ENCODE measurements at regions not wholly inside any gene's neighbourhood (a gene's known extent, or its start where the extent isn't known, plus 50 kb on each side); places are given as distances from the start of the nearest gene placed in this dataset.

DNA sequence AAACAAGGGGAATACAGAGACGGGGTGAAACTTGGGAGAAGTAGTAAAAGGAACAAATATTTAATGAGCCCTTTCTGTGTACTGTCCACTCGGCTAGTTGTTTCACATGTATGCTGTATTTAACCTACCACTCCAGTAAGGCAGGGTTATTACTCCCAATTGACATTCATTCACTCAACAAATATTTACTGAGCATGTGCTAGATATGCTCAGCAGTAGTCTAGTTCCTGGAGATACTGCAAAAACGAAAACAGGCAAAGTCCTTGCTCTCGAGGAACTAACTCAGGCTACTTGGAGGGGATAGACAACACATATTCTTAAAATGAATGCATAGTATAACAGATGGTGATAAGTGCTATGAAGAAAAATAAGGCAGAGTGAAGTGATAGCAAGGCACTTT lies 207.3 kb downstream of the SS18 start:
- no peaks in the 10 kb centered on the region for H3K9me3 ChIP-seq (ENCODE audit: low read depth, low read length, poor library complexity, severe bottlenecking)
- no peaks in the 10 kb centered on the region for H3K36me3 ChIP-seq (ENCODE audit: insufficient read depth, low read length, poor library complexity, severe bottlenecking)
- H3K4me3 ChIP-seq (ENCODE audit: low read depth, low read length, poor library complexity, severe bottlenecking), result no peak overlapping the region
- BruUV-seq (replicated peaks), result no TSS peak
- no peaks in the 10 kb centered on the region for H3K27me3 ChIP-seq (replicated peaks; ENCODE audit: insufficient read depth, low read depth, low read length, poor library complexity)
- CTCF ChIA-PET, result no interaction called here
- no peak for DNase-seq (ENCODE audit: low spot score)
- H3K27ac ChIP-seq (ENCODE audit: low read depth, low read length, poor library complexity, severe bottlenecking), result no peak overlapping the region
- intact Hi-C loops (cut with micrococcal nuclease; ENCODE audit: unreplicated experiment), result no loop called here
- POLR2A ChIA-PET (ENCODE audit: low non-redundant PET), result no interaction called here
- no peak for TF ChIP-seq EZH2 (IDR thresholded peaks at IDR 0.05; ENCODE audit: borderline replicate concordance, low read depth, low read length, poor library complexity, severe bottlenecking)
- TF ChIP-seq, protein P1, sequence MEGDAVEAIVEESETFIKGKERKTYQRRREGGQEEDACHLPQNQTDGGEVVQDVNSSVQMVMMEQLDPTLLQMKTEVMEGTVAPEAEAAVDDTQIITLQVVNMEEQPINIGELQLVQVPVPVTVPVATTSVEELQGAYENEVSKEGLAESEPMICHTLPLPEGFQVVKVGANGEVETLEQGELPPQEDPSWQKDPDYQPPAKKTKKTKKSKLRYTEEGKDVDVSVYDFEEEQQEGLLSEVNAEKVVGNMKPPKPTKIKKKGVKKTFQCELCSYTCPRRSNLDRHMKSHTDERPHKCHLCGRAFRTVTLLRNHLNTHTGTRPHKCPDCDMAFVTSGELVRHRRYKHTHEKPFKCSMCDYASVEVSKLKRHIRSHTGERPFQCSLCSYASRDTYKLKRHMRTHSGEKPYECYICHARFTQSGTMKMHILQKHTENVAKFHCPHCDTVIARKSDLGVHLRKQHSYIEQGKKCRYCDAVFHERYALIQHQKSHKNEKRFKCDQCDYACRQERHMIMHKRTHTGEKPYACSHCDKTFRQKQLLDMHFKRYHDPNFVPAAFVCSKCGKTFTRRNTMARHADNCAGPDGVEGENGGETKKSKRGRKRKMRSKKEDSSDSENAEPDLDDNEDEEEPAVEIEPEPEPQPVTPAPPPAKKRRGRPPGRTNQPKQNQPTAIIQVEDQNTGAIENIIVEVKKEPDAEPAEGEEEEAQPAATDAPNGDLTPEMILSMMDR (conservative IDR thresholded peaks at IDR 0.05; ENCODE audit: low read depth, low read length), result no peak
- no peaks in the 10 kb centered on the region for H3K4me1 ChIP-seq (ENCODE audit: insufficient read depth, low read length, poor library complexity, severe bottlenecking)

DNA sequence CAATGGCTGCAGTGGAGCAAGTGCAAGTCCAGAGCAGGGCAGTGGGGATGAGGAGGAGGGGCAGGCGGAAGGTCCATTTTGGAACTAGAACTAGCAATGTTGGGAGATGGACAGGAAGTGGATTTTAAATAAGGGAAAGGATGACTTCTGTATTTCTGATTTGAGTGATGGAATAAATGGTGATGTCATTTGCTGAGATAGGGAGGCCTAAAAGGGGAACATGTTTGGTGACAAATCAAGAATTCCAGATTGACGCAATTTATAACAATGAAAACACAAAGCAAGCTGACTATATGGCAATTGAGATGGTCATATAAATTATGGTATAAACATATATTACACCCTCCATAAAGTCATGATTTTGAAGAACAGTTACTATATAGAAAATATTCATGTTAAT lies 209.3 kb downstream of the SS18 start:
- no peaks in the 10 kb centered on the region for H3K27me3 ChIP-seq (replicated peaks; ENCODE audit: insufficient read depth, low read depth, low read length, poor library complexity)
- intact Hi-C loops (cut with micrococcal nuclease; ENCODE audit: unreplicated experiment), result no loop called here
- no peak overlapping the region for H3K4me3 ChIP-seq (ENCODE audit: low read depth, low read length, poor library complexity, severe bottlenecking)
- CTCF ChIA-PET, result no interaction called here
- no peaks in the 10 kb centered on the region for H3K36me3 ChIP-seq (ENCODE audit: insufficient read depth, low read length, poor library complexity, severe bottlenecking)
- no peaks in the 10 kb centered on the region for H3K4me1 ChIP-seq (ENCODE audit: insufficient read depth, low read length, poor library complexity, severe bottlenecking)
- TF ChIP-seq, protein P1 (conservative IDR thresholded peaks at IDR 0.05; ENCODE audit: low read depth, low read length), result no peak
- no peak for TF ChIP-seq EZH2 (IDR thresholded peaks at IDR 0.05; ENCODE audit: borderline replicate concordance, low read depth, low read length, poor library complexity, severe bottlenecking)
- H3K9me3 ChIP-seq (ENCODE audit: low read depth, low read length, poor library complexity, severe bottlenecking), result no peaks in the 10 kb centered on the region
- no TSS peak for BruUV-seq (replicated peaks)
- no peak overlapping the region for H3K27ac ChIP-seq (ENCODE audit: low read depth, low read length, poor library complexity, severe bottlenecking)
- POLR2A ChIA-PET (ENCODE audit: low non-redundant PET), result no interaction called here
- no peak for DNase-seq (ENCODE audit: low spot score)

DNA sequence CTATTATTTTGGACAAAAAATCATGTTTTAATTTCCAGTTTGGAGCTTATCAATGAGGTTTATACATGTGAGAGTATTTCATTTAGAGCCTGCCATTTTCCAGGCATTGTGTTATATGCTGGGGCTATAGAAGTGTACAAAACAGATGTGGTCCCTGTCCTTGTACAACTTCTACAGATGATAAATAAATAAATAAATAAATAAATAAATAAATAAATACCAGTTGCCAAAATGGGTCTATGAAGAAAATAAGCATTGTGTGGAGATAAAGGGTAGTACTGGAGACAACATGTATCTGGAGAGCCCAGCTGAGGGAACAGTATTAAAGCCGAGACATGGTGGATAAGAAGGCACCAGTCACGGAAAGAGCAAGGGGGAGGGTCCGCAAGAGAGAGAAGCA lies 210.0 kb downstream of the SS18 start:
- TF ChIP-seq, protein P1 (conservative IDR thresholded peaks at IDR 0.05; ENCODE audit: low read depth, low read length), result no peak
- no peak for TF ChIP-seq EZH2 (IDR thresholded peaks at IDR 0.05; ENCODE audit: borderline replicate concordance, low read depth, low read length, poor library complexity, severe bottlenecking)
- POLR2A ChIA-PET (ENCODE audit: low non-redundant PET), result no interaction called here
- H3K9me3 ChIP-seq (ENCODE audit: low read depth, low read length, poor library complexity, severe bottlenecking), result no peaks in the 10 kb centered on the region
- H3K4me1 ChIP-seq (ENCODE audit: insufficient read depth, low read length, poor library complexity, severe bottlenecking), result no peaks in the 10 kb centered on the region
- intact Hi-C loops (cut with micrococcal nuclease; ENCODE audit: unreplicated experiment), result no loop called here
- DNase-seq (ENCODE audit: low spot score), result no peak
- no TSS peak for BruUV-seq (replicated peaks)
- CTCF ChIA-PET, result no interaction called here
- H3K27me3 ChIP-seq (replicated peaks; ENCODE audit: insufficient read depth, low read depth, low read length, poor library complexity), result no peaks in the 10 kb centered on the region
- no peaks in the 10 kb centered on the region for H3K36me3 ChIP-seq (ENCODE audit: insufficient read depth, low read length, poor library complexity, severe bottlenecking)
- H3K27ac ChIP-seq (ENCODE audit: low read depth, low read length, poor library complexity, severe bottlenecking), result no peak overlapping the region
- no peak overlapping the region for H3K4me3 ChIP-seq (ENCODE audit: low read depth, low read length, poor library complexity, severe bottlenecking)

All from A673 (cell line).